PC-3 (cell line): ENCODE measurements at regions not wholly inside any gene's neighbourhood (a gene's known extent, or its start where the extent isn't known, plus 50 kb on each side); places are given as distances from the start of the nearest gene placed in this dataset.

Experiments used
- EZH2phosphoT487 ChIP-seq: fragments of 300-600 bp; sonication (generic); IDR thresholded peaks from 2 replicates; pipeline ENCODE4 v1.6.1; 2018; ENCODE audit warnings: mild to moderate bottlenecking, antibody characterized with exemption, low read length, borderline replicate concordance
- TF ChIP-seq, protein P1 (sequence below): fragments of 300-600 bp; sonication (generic); conservative IDR thresholded peaks from 2 replicates; pipeline ENCODE4 v1.5.1; 2017; ENCODE audit warnings: antibody characterized with exemption, low read depth, mild to moderate bottlenecking, low read length

GRCh38 chr5:62115014-62115413 lies 191.0 kb upstream of the KIF2A start:
- TF ChIP-seq EZH2phosphoT487, result no peak
- TF ChIP-seq, protein P1, sequence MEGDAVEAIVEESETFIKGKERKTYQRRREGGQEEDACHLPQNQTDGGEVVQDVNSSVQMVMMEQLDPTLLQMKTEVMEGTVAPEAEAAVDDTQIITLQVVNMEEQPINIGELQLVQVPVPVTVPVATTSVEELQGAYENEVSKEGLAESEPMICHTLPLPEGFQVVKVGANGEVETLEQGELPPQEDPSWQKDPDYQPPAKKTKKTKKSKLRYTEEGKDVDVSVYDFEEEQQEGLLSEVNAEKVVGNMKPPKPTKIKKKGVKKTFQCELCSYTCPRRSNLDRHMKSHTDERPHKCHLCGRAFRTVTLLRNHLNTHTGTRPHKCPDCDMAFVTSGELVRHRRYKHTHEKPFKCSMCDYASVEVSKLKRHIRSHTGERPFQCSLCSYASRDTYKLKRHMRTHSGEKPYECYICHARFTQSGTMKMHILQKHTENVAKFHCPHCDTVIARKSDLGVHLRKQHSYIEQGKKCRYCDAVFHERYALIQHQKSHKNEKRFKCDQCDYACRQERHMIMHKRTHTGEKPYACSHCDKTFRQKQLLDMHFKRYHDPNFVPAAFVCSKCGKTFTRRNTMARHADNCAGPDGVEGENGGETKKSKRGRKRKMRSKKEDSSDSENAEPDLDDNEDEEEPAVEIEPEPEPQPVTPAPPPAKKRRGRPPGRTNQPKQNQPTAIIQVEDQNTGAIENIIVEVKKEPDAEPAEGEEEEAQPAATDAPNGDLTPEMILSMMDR, result no peak
